Right forelimb (tissue), 1 donor: ENCODE measurements at regions not wholly inside any gene's neighbourhood (a gene's known extent, or its start where the extent isn't known, plus 50 kb on each side); places are given as distances from the start of the nearest gene placed in this dataset.

Experiments used
- DNase-seq: peaks from one replicate; pipeline ENCODE4 v3.0.0-alpha.2; 2018

DNA sequence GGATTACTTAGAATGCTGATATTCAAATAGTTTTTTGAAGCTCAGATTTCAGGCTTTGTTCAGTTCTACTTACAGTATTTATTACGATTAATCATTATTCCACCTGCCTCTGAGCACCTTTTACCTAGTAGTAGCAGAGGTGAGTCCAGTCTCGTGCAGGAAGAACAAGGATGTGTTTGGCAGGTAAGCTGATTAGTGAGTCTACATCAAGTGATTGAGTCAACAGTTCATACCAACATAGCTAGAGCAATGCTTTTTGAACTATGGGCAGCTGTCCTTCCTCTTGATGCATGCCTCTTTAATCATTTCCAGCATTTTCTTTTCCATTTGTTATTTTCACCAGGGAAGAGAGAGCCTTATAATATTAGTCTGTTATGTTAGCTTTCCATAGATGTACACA is 838.9 kb downstream of the USP25 start:
- DNase-seq, result no peak

DNA sequence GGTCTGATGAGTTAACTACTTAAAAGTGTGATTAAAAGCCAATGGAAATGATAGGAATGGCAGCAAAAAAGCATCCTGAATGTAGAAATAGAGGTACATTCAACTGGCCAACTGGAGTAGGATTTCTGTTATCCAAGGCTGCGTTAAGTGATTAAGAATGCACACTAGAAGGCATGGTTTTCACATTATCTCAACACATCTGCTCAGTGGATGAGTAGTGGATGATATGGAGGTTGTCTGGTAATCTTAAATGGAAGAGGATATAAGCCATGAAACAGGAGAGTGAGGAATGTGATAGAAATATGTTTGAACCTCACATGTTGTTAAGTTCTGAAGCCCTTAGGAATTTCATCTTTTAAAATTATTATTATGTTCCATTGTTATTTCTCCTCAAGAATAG is 839.9 kb downstream of the USP25 start:
- DNase-seq, result no peak

DNA sequence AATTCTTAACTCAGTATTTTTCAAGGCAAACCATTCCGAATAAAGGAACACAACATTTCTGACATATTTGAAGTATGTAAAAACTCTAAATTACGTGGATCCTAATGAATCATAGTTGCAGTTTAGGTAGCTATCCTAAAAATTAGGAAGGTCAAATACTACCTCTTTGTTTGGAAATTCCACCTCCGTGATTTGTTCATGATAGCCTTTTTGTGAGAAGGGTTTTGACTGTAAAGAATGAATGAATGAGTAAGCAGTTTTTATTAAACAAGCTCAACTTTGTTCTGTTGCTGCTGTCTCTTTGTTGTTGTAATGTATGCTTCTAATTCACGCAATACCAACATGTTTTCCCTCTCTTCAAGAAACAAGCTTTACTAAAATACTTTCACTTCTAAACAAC is 840.4 kb downstream of the USP25 start:
- DNase-seq, result no peak

DNA sequence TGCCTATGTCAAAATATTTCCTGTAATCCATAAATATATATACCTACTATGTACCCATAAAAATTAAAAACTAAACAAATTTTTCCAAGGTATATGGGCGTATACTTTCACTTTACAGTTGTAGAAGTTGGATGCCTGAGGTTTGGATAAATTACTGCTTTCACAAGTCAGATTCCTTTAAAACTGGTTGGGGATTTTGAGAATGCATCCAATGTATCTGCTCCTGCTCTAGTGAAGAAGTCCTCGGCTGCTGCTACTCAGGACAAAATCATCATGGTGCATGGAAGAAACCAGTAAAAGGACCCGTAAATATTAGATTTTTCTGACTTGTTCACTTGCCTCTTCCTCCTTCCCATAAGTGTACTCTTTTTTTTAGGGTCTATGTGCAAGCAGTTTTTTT is 841.1 kb downstream of the USP25 start:
- no peak for DNase-seq

GRCh38 chr21:16571594-16571993 is 841.8 kb downstream of the USP25 start:
- DNase-seq, result no peak

DNA sequence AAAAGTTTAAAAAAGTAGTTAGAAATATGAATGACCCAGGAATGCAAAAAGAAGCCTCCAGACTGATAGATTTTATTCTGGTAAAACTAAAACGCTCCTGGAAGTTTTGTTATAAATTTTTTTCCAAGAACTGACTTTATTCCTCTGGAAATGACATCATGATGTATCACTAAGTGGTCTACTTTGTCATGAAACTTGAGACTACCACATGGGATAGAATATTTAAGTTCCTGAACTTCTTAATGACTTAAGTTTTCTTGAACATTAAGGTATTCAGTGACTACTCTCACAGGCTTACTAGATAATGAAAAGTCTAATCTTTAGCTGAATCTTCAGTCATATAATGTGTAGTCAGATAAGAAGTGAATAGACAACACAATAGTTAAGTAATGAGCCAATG is 842.2 kb downstream of the USP25 start:
- no peak for DNase-seq

GRCh38 chr21:16573578-16573977 is 843.8 kb downstream of the USP25 start:
- DNase-seq, result no peak

DNA sequence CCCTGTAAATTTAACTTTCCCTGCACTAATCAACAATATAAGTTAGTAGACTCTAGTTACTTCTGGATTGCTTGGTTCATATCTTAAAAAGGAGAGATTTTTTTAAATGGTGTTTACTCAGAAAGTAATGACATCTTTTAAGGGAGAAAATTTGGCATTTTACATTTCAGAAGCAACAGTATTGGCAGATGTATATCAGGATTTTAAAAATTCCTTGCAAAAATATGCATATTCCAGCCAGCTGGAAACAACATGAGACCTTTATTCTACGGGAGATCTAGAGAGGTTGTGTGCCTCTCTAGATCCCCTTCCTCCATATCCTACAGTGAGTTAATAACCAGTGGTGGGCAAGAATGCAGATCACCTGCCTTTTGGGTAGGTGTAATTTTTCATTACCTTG is 848.2 kb downstream of the USP25 start:
- no peak for DNase-seq

DNA sequence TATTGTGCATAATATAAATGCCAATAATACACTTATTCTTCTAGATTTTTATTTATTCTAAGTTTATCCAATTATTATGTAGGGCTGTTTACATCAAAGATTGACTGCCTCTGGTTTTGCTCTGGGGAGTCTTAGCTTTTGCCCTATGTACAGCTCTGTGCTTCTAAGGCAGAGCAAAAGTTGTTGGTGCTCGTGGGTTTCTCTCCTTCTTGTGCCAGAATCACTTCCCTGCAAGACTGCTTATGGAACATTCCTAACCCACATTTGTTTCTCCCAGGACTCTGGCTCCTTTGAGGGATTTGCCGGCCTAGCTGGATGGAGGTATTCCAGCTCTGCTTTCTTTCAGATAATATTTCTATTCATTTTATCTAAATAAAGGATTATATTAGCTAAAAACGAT is 849.1 kb downstream of the USP25 start:
- DNase-seq, result no peak

GRCh38 chr21:16579538-16579937 is 849.8 kb downstream of the USP25 start:
- DNase-seq, result peak; percentile 82

DNA sequence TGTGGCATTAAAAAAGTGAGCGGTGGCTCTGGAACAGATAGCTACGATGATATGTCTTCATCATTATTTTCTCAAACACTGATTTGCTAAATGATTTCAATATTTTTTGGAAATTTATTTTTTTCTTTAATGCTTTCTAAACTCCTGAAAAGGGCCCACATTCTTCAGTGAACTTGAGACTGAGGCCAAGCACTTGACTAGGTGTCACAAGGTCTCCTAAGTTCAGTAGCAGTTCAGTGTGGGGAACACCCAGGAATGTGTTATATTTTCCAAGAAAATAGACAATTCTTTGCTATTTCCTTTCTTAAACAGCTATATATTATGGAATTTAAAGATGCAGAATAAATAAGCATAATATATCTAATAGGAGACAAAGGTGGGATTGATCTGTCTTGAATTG is 850.9 kb downstream of the USP25 start:
- no peak for DNase-seq

GRCh38 chr21:16583556-16583955 is 853.8 kb downstream of the USP25 start:
- no peak for DNase-seq

- DNase-seq, result no peak
These were observed 855.0 kb downstream of the USP25 start for GRCh38 chr21:16584756-16585155.

- DNase-seq, result no peak
These were observed 856.1 kb downstream of the USP25 start for GRCh38 chr21:16585896-16586295.

DNA sequence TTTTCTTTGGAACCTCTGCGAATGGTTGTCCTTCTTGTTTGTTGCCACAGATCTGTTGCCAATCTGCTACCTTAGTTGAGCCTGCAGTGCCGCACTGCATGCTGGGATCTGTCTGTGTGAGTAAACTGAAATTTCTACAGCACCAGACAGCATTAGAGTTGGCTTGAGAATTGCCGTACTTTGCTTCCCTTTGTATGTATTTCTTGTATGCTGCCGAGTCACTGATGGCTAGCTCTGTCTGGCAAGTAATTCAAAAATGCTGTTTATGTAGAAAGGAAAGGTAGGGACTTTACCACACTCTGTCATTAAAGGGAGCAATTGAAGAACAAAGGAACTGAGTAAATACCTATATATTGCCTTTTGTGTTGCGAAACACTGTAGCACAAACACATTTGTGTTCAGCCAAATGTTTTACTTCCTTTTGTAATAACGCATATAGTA is 857.4 kb downstream of the USP25 start:
- DNase-seq, result no peak

GRCh38 chr21:16587681-16588375 is 858.0 kb downstream of the USP25 start:
- DNase-seq, result peak; percentile 51

GRCh38 chr21:16588433-16588860 is 858.7 kb downstream of the USP25 start:
- DNase-seq, result peak; percentile 71

- DNase-seq, result no peak
These were observed 859.5 kb downstream of the USP25 start for GRCh38 chr21:16589006-16589898.

DNA sequence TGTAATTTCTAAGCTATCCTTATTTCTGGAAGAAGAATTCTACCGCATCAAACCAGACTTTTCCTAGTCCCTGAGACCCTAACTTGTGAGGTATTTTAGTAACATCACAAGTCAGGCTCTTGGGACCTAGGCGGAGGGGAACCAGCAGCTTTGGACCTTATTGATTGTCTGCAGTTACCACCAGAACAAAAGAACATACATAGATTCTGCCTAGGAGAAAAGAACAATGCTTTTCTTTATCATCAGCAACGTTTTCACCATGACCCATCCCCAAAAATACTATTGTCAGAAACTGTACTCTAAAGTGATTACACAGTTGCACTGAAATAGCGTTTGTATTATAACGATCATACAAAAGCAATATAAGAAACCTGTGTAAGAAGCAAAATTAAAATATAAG is 860.4 kb downstream of the USP25 start:
- no peak for DNase-seq

GRCh38 chr21:16590641-16591292 is 861.0 kb downstream of the USP25 start:
- no peak for DNase-seq

- DNase-seq, result no peak
These were observed 862.6 kb downstream of the USP25 start for GRCh38 chr21:16592381-16592780.

DNA sequence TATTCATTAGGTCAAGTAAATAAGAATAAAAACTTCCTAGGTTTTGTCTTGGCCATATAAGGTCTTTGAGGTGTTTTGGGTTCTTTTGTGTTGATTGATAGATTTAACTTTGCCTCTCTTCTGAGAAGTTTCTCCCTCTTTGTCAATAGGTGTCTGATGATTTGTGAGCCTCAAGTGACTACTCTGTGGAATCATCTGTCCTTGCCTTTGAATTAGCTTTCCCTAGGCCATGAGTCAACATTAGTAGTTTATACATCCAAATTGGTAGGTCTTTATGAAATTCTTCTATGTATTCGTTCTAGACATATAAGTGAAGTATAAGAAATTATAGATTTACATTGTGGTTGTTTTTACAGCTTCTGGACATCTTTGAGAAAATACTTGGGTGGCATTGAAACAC is 864.4 kb downstream of the USP25 start:
- no peak for DNase-seq

DNA sequence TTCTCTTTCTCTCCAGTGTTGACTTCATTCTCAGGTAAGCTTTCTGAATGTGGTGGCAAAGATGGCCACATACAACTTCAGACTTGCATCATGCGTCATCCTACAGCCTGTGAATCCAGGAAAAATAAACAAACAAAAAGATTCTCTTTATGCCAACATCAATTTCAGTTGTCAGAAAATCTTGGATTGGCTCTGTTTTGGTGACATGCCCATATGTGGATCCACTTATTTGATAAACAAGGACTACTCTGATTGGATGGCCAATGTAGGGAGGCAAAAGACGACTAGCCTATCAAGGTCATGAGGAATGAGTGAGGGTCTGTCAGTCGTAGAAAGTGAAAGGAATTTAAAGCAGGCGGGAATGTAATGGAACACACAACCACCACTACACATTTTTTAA is 866.6 kb downstream of the USP25 start:
- no peak for DNase-seq

- DNase-seq, result no peak
These were observed 868.0 kb downstream of the USP25 start for GRCh38 chr21:16597753-16598152.
